Mesendoderm (in vitro differentiated cells): ENCODE measurements at regions not wholly inside any gene's neighbourhood (a gene's known extent, or its start where the extent isn't known, plus 50 kb on each side); places are given as distances from the start of the nearest gene placed in this dataset.
A peak's percentile ranks its signal among the peaks of the same experiment; 100 is the strongest.
"Not testable (repeated sequence)": the region's sequence is repeated elsewhere in the genome, so short reads cannot be mapped to it uniquely, and the experiment has no call there.

Experiments
- DNase-seq: peaks from one replicate; pipeline ENCODE4 v3.0.0; 2013
- H2AK5ac ChIP-seq: 2 replicates; pipeline ENCODE4 v1.6.1; 2013; ENCODE audit warnings: low read length, inconsistent platforms
- H2BK120ac ChIP-seq: 2 replicates; pipeline ENCODE4 v1.6.1; 2013; ENCODE audit warnings: low read depth, mild to moderate bottlenecking, low read length, moderate library complexity, mixed read lengths
- H2BK15ac ChIP-seq: replicated peaks from 2 replicates; pipeline ENCODE4 v1.6.1; 2013; ENCODE audit warnings: low read depth, mild to moderate bottlenecking, moderate library complexity
- H2BK5ac ChIP-seq: 2 replicates; pipeline ENCODE4 v1.6.1; 2013; ENCODE audit warnings: low read length, inconsistent platforms
- H3K18ac ChIP-seq: 2 replicates; pipeline ENCODE4 v1.6.1; 2013; ENCODE audit warnings: mild to moderate bottlenecking, low read length, mixed read lengths
- H3K23ac ChIP-seq: one replicate; pipeline ENCODE4 v1.6.1; 2013; ENCODE audit warnings: low read length
- H3K27ac ChIP-seq: 2 replicates; pipeline ENCODE4 v1.5.1; 2013; ENCODE audit warnings: low read depth, mild to moderate bottlenecking, inconsistent platforms, low read length, moderate library complexity
- H3K27me3 ChIP-seq: 2 replicates; pipeline ENCODE4 v1.6.1; 2013; ENCODE audit warnings: low read length, control low read depth, mild to moderate bottlenecking, inconsistent platforms; ENCODE audit not compliant: insufficient read depth, poor library complexity
- H3K36me3 ChIP-seq: 2 replicates; pipeline ENCODE4 v1.6.1; 2013; ENCODE audit warnings: low read length, inconsistent platforms; ENCODE audit not compliant: control insufficient read depth, insufficient read depth
- H3K4ac ChIP-seq: one replicate; pipeline ENCODE4 v1.6.1; 2013; ENCODE audit warnings: low read depth, mild to moderate bottlenecking, low read length, moderate library complexity
- H3K4me1 ChIP-seq: 2 replicates; pipeline ENCODE4 v1.6.1; 2013; ENCODE audit warnings: low read depth, low read length, inconsistent platforms; ENCODE audit not compliant: control insufficient read depth
- H3K4me2 ChIP-seq: 2 replicates; pipeline ENCODE4 v1.6.1; 2013; ENCODE audit warnings: low read length
- H3K4me3 ChIP-seq: 2 replicates; pipeline ENCODE4 v1.5.1; 2013; ENCODE audit warnings: mild to moderate bottlenecking, low read length
- H3K56ac ChIP-seq: one replicate; pipeline ENCODE4 v1.6.1; 2013; ENCODE audit warnings: low read length
- H3K79me1 ChIP-seq: 2 replicates; pipeline ENCODE4 v1.6.1; 2013; ENCODE audit warnings: low read length, inconsistent platforms
- H3K79me2 ChIP-seq: 2 replicates; pipeline ENCODE4 v1.6.1; 2013; ENCODE audit warnings: mild to moderate bottlenecking, low read length; ENCODE audit not compliant: control insufficient read depth, insufficient read depth
- H3K9ac ChIP-seq: 2 replicates; pipeline ENCODE4 v1.6.1; 2013; ENCODE audit warnings: low read length, inconsistent platforms
- H4K5ac ChIP-seq: one replicate; pipeline ENCODE4 v1.6.1; 2013; ENCODE audit warnings: low read length
- H4K8ac ChIP-seq: one replicate; pipeline ENCODE4 v1.6.1; 2013; ENCODE audit warnings: low read depth, mild to moderate bottlenecking, control low read depth, low read length, moderate library complexity
- WGBS: extraction: QIAGEN DNeasy Blood & Tissue Kit; methylation state at CpG from one replicate; pipeline ENCODE4 v1.1.7; 2013; ENCODE audit warnings: low lambda C conversion rate, missing lambda C conversion rate; ENCODE audit not compliant: insufficient coverage; ENCODE audit errors: extremely low coverage; 5-methylcytosine and 5-hydroxymethylcytosine counted together

DNA sequence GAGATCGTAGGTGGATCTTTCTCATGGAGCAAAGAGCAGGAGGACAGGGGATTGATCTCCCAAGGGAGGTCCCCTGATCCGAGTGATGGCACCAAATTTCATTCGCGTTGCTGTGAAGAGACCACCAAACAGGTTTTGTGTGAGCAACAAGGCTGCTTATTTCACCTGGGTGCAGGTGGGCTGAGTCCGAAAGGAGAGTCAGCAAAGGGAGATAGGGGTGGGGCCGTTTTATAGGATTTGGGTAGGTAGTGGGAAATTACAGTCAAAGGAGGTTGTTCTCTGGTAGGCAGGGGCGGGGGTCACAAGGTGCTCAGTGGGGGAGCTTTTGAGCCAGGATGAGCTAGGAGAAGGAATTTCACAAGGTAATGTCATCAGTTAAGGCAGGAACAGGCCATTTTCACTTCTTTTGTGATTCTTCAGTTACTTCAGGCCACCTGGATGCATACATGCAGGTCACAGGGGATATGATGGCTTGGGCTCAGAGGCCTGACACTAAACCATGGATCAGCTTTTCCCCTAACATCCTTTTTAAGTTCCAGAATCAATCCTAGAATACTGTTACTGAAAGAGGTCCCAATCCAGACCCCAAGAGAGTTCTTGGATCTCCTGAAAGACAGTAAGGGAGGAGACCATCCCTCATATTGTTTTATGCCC, 110.6 kb upstream of the PPM1J start:
- H3K18ac ChIP-seq, result peak overlapping the region; percentile 77
- no CpG with 5 or more reads among the region's 7 CpGs for WGBS
- H3K79me1 ChIP-seq, H2BK15ac ChIP-seq, H3K4me2 ChIP-seq, H3K23ac ChIP-seq, H3K36me3 ChIP-seq, H3K27me3 ChIP-seq: not testable (repeated sequence)
- H4K8ac ChIP-seq, result peak overlapping the region; percentile 67
- peak overlapping the region; percentile 35 for H3K4me3 ChIP-seq
- H3K4ac ChIP-seq, result peak overlapping the region; percentile 94
- H2BK5ac ChIP-seq, result peak overlapping the region; percentile 100
- peak overlapping the region; percentile 97 for H3K27ac ChIP-seq
- H3K56ac ChIP-seq, result peak overlapping the region; percentile 97
- peak overlapping the region; percentile 74 for H2AK5ac ChIP-seq
- peak overlapping the region; percentile 18 for H2BK120ac ChIP-seq
- H3K4me1 ChIP-seq, result peaks cover 17% of the 10 kb centered on the region
- peak; percentile 88 for DNase-seq
- peaks cover 18% of the 10 kb centered on the region for H3K79me2 ChIP-seq
- H4K5ac ChIP-seq, result peak overlapping the region; percentile 97
- H3K9ac ChIP-seq, result peak overlapping the region; percentile 88

DNA sequence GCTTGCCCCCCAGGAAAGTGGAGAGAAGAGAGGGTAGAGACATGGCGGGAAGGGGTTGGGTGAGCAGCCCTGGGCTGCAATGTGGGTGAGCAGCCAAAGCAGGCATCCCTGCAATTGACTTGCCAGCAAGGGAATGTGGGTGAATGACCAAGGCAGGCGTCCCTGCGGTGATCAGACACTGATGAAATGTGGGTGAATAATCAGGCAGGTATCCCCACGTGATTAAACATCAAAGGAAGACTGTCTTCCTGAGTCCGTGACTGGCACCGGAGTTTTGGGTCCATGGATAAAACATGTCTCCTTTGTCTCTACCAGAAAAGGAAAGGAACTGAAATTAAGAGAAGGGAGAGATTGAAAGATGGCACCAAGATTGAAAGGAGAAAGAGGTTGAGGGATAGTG, 109.9 kb upstream of the PPM1J start:
- Histone ChIP-seq H3K79me2 (peaks cover 18% of the 10 kb centered on the region), H3K4me1 (peaks cover 17% of the 10 kb centered on the region), H2BK120ac (peak overlapping the region; percentile 18), H3K4me2 (peak overlapping the region; percentile 62), H3K56ac (peak overlapping the region; percentile 97), H3K4me3 (peak overlapping the region; percentile 12), H2AK5ac (peak overlapping the region; percentile 20), H3K27ac (peak overlapping the region; percentile 96), H3K18ac (peak overlapping the region; percentile 99), H2BK5ac (peak overlapping the region; percentile 79), H4K5ac (peak overlapping the region; percentile 81), H3K4ac (peak overlapping the region; percentile 94), H3K9ac (peak overlapping the region; percentile 88)
- H2BK15ac ChIP-seq, H3K36me3 ChIP-seq, H3K27me3 ChIP-seq, DNase-seq, H3K79me1 ChIP-seq, H3K23ac ChIP-seq, H4K8ac ChIP-seq: not testable (repeated sequence)
- no CpG with 5 or more reads among the region's 6 CpGs for WGBS

DNA sequence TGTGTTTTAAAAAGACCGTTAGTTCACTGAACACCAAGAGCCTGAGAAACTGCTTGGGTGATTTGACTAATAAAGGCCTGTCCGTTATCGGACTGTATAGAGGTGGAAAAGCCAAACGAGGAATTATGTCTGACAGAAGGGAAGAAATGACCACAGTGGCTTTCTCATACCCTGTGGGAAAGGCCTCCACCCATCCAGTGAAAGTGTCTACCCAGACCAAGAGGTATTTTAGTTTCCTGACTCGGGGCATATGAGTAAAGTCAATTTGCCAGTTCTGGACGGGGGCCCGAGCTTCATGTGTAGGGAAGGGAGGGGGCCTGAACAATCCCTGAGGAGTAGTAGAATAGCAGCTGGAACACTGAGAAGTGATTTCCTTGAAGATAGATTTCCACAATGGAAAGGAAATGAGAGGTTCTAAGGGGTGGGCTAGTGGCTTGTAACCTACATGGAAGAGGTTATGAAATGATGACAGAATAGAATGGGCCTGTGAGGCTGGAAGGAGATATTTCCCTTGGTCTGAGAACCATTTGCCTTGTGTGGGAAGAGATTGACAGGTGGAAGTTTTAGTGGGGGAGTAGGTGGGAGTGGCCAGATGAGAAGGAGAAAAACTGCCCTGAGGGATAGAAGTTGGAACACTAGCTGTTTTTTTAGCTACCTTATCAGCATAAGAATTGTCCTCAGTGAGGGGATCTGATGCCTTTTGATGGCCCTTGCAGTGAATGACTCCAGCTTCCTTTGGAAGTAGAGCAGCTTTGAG, 106.4 kb upstream of the PPM1J start:
- DNase-seq, result not testable (repeated sequence)
- peak overlapping the region; percentile 95 for H3K18ac ChIP-seq
- no CpG with 5 or more reads among the region's 7 CpGs for WGBS

DNA sequence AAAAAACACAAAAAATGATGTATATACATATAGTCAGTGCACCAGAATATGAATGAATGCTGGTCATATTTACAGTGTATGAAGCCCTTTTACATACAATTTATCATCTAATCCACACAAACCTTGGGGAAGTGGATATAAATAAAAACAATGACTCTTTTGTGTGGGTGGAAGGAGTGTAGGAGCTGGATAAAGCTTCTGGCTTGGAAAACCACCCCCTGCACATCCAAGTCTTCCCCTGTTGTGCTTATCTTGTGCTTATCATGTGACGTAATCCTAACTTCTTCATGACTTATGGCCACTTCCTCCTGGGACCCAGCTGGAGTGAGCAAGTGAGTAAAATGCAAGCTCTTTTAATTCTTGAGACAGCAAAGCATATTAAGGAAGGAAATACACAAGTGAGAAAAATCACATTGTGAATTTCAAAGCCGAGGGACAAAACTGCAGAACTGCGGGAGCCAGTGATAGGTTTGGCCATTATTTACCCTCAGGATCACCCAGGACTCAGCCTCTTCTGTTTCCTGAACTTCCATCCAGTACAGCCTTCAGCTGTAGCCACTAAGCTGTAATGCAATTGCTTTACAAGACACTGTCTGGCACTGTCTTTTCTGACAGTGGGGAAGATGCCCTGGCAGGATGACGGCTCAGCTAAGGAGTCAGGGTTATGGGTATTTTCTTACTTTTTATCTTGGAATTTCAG, 104.0 kb upstream of the PPM1J start:
- H3K4me2 ChIP-seq, result no peak overlapping the region
- no peak overlapping the region for H3K23ac ChIP-seq
- H3K36me3 ChIP-seq, result peaks cover 3% of the 10 kb centered on the region
- no peaks in the 10 kb centered on the region for H3K27me3 ChIP-seq
- peak overlapping the region; percentile 7 for H2BK5ac ChIP-seq
- no peak overlapping the region for H2AK5ac ChIP-seq
- peak overlapping the region; percentile 71 for H3K4ac ChIP-seq
- H3K9ac ChIP-seq, result peak overlapping the region; percentile 6
- peak overlapping the region; percentile 76 for H3K27ac ChIP-seq
- no peak overlapping the region for H4K5ac ChIP-seq
- H2BK15ac ChIP-seq, result no peak overlapping the region
- peak overlapping the region; percentile 73 for H3K56ac ChIP-seq
- no CpG with 5 or more reads among the region's 4 CpGs for WGBS
- H3K4me3 ChIP-seq, result no peak overlapping the region
- H3K79me2 ChIP-seq, result peaks cover 19% of the 10 kb centered on the region
- H4K8ac ChIP-seq, result no peak overlapping the region
- H3K79me1 ChIP-seq, result peaks cover 2% of the 10 kb centered on the region
- peak; percentile 90 for DNase-seq
- H2BK120ac ChIP-seq, result no peak overlapping the region
- H3K4me1 ChIP-seq, result peaks cover 7% of the 10 kb centered on the region
- peak overlapping the region; percentile 83 for H3K18ac ChIP-seq

More for the DNA sequence above, 106.4 kb upstream of the PPM1J start:
- Histone ChIP-seq H2BK5ac (peak overlapping the region; percentile 55), H3K4me2 (peak overlapping the region; percentile 15), H2BK15ac (peak overlapping the region; percentile 58), H3K4me1 (peaks cover 12% of the 10 kb centered on the region), H3K9ac (peak overlapping the region; percentile 60), H3K27ac (peak overlapping the region; percentile 73), H2BK120ac (peak overlapping the region; percentile 64), H3K56ac (peak overlapping the region; percentile 73), H3K4ac (peak overlapping the region; percentile 31), H3K79me2 (peaks cover 18% of the 10 kb centered on the region)
- H3K23ac ChIP-seq, H4K5ac ChIP-seq, H3K36me3 ChIP-seq, H3K79me1 ChIP-seq, H4K8ac ChIP-seq, H2AK5ac ChIP-seq, H3K27me3 ChIP-seq, H3K4me3 ChIP-seq: not testable (repeated sequence)

DNA sequence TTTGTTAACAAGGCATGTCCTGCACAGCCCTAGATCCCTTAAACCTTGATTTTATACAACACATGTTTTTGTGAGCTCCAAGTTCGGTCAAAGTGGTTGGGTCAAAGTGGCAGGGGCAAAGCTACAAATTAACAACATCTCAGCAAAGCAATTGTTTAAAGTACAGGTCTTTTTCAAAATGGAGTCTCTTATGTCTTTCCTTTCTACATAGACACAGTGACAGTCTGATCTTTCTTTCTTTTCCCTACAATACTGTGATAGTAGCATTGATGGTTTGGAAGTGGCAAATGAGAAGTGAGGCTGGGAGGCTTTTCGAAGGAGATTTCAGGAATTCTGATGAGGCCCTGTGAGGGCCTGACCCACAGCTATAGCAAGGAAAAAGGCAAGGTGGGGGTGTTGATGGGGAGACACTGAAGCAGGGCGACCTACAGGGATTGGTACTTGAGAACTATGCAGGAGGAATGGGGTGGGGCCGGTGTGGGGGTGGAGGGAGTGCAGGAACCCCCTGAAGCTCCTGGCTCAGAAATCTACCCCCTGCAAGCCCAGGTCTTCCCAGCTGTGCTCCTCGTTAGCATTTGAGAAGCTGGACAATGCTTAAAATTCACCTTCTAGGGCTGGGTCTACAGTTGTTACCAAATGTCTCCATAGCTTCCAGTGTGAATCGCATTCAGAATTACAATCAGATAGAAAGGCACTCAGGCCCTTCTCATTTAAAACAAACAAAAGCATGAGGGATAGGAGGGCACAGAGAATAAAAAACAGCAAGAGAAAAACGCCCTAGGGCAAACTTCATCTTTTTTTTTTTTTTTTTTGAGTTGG, 102.6 kb upstream of the PPM1J start:
- Histone ChIP-seq H3K4me3 (no peak overlapping the region), H3K4me1 (peaks cover 7% of the 10 kb centered on the region), H3K36me3 (peaks cover 2% of the 10 kb centered on the region), H3K4ac (peak overlapping the region; percentile 88), H3K23ac (no peak overlapping the region), H3K79me1 (peaks cover 2% of the 10 kb centered on the region), H2AK5ac (peak overlapping the region; percentile 51), H3K27me3 (no peaks in the 10 kb centered on the region), H4K8ac (no peak overlapping the region), H2BK120ac (no peak overlapping the region), H2BK5ac (peak overlapping the region; percentile 78), H3K4me2 (no peak overlapping the region), H3K27ac (peak overlapping the region; percentile 76), H3K9ac (peak overlapping the region; percentile 39), H4K5ac (no peak overlapping the region), H3K79me2 (peaks cover 16% of the 10 kb centered on the region), H2BK15ac (no peak overlapping the region), H3K56ac (peak overlapping the region; percentile 73), H3K18ac (peak overlapping the region; percentile 83)
- no CpG with 5 or more reads among the region's 7 CpGs for WGBS
- peak; percentile 91 for DNase-seq
